Activated CD8-positive, alpha-beta memory T cell treated with anti-CD3 and anti-CD28 coated beads for 24 hours (primary cell): ENCODE measurements at regions not wholly inside any gene's neighbourhood (a gene's known extent, or its start where the extent isn't known, plus 50 kb on each side); places are given as distances from the start of the nearest gene placed in this dataset.
"Not testable (repeated sequence)": the region's sequence is repeated elsewhere in the genome, so short reads cannot be mapped to it uniquely, and the experiment has no call there.

ENCODE experiments used
- DNase-seq: peaks from one replicate; pipeline ENCODE4 v3.0.0-alpha.2; 2020

DNA sequence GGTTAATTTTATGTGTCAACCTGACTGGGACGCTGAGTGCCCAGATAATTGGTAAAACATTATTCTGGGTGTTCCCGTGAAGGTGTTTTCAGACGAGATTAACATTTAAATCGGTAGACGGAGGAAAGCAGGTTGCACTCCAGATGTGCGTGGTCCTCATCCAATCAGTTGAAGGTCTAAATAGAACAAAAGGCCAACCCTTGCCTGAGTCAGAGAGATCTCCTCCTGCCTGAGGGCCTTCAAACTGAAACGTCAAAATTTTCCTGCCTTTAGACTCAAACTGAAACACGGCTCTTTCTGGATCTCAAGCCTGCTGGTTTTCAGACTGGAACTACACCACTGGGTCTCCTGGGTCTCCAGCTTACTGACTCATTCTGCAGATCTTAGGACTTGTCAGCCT, 70.9 kb downstream of the NPIPA5 start:
- DNase-seq = not testable (repeated sequence)

GRCh38 chr16:15305889-15306288, 72.2 kb downstream of the NPIPA5 start:
- DNase-seq = not testable (repeated sequence)

GRCh38 chr16:15303667-15304324, 74.3 kb downstream of the NPIPA5 start:
- not testable (repeated sequence) for DNase-seq

- not testable (repeated sequence) for DNase-seq
Observed at GRCh38 chr16:15297104-15297503, 81.0 kb downstream of the NPIPA5 start.

DNA sequence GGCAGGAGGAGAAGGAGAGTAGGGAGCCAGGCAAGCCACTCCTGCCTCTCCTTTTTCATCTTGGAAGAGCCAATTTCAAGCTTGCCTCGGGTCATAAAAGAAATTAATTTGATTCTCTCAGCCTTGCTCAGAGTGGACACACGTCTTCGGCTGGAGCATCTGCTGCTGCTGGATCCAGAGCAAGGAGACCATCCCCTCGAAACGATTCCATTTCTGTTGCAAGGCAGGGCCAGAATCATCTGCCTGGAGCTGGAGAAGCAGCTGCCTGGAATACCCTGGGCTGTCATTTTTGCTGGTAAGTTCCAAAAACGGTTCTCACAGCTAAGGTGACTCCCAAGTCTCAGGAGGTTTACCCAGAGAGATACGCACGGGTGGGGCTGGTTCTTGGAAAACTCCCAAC, 103.3 kb downstream of the NPIPA5 start:
- DNase-seq = not testable (repeated sequence)

- not testable (repeated sequence) for DNase-seq
Observed at GRCh38 chr16:15273964-15274363, 104.1 kb downstream of the NPIPA5 start.

DNA sequence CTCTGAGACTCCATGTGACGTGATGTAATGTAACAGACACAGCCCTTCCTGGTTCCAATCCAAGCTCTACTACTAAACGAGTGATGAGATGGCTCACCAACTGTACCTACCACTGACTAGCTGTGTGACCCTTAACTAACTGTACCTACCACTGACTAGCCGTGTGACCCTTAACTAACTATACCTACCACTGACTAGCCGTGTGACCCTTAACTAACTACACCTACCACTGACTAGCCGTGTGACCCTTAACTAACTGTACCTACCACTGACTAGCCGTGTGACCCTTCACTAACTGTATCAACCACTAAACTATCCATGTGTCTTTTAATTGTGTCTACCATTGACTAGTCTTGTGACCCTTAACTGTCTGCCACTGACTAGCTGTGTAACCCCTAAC, 111.2 kb downstream of the NPIPA5 start:
- not testable (repeated sequence) for DNase-seq

DNA sequence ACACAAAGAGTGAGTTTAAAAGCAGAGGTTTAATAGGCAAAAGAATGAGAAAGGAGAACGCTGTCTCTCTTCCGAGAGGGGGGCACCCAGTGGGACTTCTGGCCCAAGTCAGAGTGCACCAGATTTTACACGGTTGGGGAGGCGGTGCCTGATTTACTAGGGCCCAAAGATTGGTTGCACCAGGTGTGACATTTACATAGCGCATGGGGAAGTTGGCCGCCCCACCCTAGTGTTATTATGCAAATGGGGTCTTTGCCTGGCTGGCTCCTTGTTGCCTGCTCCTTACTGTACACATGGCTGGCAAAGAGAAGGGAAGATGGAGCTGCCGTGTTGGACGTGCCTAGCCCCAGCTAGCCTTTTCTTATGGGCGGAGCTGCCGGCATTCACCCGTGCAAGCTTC, 115.9 kb downstream of the NPIPA5 start:
- DNase-seq = not testable (repeated sequence)

GRCh38 chr16:15247971-15248370, 130.1 kb downstream of the NPIPA5 start:
- not testable (repeated sequence) for DNase-seq

GRCh38 chr16:15236674-15237323, 141.3 kb downstream of the NPIPA5 start:
- DNase-seq = not testable (repeated sequence)

DNA sequence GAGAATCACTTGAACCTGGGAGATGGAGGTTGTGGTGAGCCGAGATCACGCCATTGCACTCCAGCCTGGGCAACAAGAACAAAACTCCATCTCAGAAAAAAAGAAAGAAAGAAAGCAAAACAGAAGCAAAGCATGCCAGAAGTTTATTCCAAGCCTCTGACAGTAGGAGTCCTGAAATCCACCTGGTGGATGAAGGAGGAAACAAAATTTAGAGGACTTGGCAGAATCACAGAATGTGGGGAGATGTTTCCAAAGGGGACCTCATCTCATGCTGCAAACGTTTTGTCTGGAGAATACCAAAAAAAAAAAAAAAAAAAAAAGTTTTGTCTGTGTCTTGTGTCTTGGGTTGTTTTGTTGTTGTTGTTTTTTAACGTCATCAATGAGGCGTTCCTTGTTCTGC, 141.1 kb upstream of the RRN3 start:
- not testable (repeated sequence) for DNase-seq

GRCh38 chr16:15234702-15235101, 140.6 kb upstream of the RRN3 start:
- DNase-seq = not testable (repeated sequence)

DNA sequence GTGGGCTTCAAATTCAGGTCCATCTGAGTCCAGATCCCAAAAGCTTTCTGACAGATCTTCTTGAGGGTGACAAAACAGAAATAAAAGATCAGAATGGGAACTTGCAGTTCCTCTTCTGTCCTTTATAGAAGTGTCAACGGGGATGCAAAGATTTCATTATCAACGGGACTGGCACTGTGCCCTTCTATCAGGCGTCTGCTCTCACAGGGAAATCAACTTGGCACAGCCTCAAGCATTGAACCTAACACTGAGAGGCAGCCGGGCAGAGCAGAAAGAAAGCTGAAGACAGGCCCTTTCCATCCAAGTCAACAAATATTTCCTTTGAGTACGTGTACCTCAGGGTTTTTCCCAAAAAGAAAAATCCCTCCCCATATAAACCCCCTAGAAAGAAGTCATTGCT, 136.4 kb upstream of the RRN3 start:
- DNase-seq = not testable (repeated sequence)

DNA sequence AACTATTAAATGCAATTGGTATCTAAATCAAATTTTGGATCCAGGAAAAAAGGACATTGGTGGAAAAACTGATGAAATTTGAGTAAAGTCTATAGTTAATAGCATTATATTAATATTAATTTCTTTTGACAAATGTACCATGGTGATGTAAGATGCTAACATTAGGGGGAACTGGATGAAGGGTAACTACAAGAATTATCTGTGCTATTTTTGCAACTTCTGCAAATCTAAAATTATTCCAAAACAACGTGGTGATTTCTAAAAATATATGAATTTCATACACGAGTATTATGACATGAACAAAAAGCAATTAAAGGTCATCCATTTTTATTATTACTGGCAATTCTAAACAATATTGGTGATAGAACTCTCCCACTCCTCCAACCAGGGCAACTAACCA, 135.6 kb upstream of the RRN3 start:
- not testable (repeated sequence) for DNase-seq

DNA sequence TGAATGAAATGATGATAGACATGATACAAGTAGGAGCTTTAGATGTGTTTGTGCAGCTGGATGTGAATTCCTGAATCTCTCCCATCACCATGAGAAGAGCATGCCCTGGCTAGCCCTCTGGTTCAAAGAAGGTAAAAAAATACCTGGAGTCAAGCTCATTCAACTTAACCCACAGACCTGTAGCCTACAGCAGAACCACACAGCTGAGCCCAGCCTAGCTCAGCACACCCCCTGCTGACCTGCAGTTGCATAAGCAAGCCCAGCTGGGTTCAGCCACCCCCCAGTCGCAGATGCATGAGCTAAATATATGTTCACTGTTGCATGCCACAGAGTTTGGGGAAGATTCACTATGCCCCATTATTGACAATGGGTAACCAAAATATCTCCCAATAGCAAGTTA, 130.6 kb upstream of the RRN3 start:
- not testable (repeated sequence) for DNase-seq

- DNase-seq = not testable (repeated sequence)
Observed at GRCh38 chr16:15223398-15223797, 129.3 kb upstream of the RRN3 start.

DNA sequence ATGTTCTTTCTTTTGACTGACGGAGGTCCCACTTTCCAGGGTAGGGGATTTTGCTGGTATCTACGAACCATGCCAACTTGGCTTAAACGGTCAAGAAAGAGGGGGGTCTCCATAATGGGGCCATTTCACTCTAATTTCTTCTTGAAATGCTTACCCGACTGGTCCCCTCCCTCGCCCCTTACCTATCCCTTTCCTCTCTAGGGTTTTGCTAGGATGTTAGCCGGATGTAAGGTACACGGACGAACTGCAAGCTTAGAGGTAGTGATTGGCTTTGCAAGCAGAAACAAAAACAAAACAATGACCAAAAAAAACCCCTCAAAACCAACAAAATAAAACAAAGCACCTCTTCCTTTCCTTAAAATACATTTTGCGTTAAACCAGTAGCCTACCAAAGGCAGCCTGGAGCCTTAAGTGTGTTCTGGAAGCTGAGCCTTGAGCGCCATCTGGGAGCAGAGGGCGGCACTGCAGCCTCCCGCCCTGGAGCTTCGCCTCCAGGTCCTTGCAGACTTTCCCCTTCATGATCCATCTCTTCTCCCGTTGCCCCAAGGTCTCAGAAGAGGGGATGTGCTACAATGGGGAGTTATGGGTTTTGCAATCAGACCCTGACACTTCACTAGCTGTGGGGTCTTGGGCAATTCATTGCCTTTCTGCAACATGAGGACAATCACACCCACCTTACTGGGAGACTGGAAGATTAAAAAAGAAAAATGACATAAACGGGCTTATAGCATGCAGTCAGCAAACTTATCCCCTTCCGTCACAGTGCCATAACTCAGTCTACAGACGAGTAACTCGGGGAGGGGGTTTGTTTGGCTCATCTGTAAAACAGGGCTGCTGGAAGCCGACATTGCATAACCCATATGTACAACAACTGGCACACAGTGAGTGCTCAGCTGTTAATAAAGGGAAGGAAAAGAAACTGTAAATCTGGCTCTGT, 125.9 kb upstream of the RRN3 start:
- peak; percentile 58 for DNase-seq

DNA sequence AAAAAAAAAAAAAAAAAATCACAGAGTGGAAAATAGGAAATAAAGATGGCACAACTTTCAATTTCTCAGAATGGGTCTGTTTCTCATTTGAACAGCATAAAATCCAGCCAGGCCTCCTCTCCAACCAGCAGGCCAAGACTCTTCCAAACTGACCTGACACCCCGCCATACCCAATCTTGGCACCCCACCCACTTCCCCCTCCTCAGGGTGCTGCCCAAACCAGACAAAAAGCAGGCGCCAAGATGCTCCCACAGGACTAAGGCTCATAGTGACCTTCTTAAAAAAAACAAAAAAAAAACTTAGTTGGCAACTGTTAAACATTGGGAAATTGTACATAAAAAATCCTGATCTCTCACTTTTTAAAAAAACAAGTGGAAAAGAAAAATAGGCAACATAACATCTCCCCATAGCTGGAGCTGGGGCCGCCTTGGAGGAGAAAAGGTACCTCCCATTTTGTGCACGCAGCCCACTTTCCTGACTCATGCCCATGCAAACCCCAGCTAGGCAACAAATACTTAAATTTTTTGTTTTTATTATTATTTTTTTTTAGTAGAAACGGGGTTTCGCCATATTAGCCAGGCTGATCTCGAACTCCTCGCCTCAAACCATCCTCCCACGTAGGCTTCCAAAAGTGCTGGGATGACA, 124.9 kb upstream of the RRN3 start:
- not testable (repeated sequence) for DNase-seq

GRCh38 chr16:15207202-15207981, 113.3 kb upstream of the RRN3 start:
- DNase-seq = not testable (repeated sequence)

DNA sequence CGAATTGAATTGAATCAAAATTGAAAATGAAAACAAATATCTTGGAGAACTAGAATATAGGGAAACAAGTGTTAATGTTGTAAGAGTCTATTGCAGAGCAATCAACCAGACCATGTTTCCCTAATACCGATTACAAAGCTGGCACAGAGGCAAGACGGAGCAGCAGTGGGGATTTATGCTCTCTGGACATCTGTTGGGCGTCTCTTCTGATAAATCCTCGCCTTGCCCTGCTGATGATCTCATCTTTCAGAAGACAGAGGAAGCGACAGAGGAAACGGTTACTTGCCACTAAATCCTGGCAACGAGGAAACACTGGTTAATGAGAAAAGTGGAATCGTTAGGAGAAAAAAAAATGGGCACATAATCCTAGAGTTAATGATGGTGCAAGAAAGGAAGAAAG, 112.4 kb upstream of the RRN3 start:
- not testable (repeated sequence) for DNase-seq

DNA sequence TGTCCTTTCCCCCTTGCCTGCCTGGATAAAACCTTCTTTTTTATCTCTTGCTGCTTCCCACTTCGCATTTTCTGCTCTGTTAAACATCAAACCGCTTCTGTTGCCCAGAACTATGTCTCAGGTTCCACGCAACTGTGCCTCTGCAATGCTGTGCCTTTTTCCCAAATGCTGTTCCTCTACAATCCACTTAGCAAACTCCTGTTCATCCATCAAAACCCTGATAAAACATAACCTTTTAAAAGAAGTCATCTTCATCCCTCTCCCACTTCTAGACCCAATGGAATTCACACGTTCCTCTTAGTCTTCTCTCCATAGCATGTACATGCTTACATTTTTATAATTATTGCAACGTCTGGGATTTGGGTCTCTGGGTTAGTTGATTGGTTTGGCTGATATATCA, 111.9 kb upstream of the RRN3 start:
- DNase-seq = not testable (repeated sequence)

GRCh38 chr16:15204571-15204970, 110.5 kb upstream of the RRN3 start:
- DNase-seq = not testable (repeated sequence)
